ENCODE measurements at regions not wholly inside any gene's neighbourhood (a gene's known extent, or its start where the extent isn't known, plus 50 kb on each side); places are given as distances from the start of the nearest gene placed in this dataset.

- Mint-ChIP-seq H3K27ac (no peak overlapping the region), H3K9me3 (no peaks in the 10 kb centered on the region), H3K27me3 (ENCODE audit: low read depth, poor library complexity) (no peaks in the 10 kb centered on the region), H3K4me1 (no peaks in the 10 kb centered on the region), H3K36me3 (ENCODE audit: low read depth) (no peaks in the 10 kb centered on the region), H3K4me3 (no peak overlapping the region)
- no peak for TF ChIP-seq CTCF (IDR thresholded peaks at IDR 0.05)
- no peak for DNase-seq
Observed at GRCh38 chr13:67443923-67444322, 213.8 kb upstream of the PCDH9 start.

GRCh38 chr13:67440236-67440975 is 210.3 kb upstream of the PCDH9 start:
- Mint-ChIP-seq H3K4me1 (no peaks in the 10 kb centered on the region), H3K4me3 (no peak overlapping the region), H3K36me3 (ENCODE audit: low read depth) (no peaks in the 10 kb centered on the region), H3K27me3 (ENCODE audit: low read depth, poor library complexity) (no peaks in the 10 kb centered on the region), H3K27ac (no peak overlapping the region), H3K9me3 (no peaks in the 10 kb centered on the region)
- no peak for TF ChIP-seq CTCF (IDR thresholded peaks at IDR 0.05)
- no peak for DNase-seq

- H3K9me3 Mint-ChIP-seq = no peaks in the 10 kb centered on the region
- no peaks in the 10 kb centered on the region for H3K36me3 Mint-ChIP-seq (ENCODE audit: low read depth)
- H3K27ac Mint-ChIP-seq = no peak overlapping the region
- H3K4me1 Mint-ChIP-seq = no peaks in the 10 kb centered on the region
- H3K4me3 Mint-ChIP-seq = no peak overlapping the region
- TF ChIP-seq CTCF (IDR thresholded peaks at IDR 0.05) = no peak
- DNase-seq = no peak
- H3K27me3 Mint-ChIP-seq (ENCODE audit: low read depth, poor library complexity) = no peaks in the 10 kb centered on the region
Observed at GRCh38 chr13:67439365-67439764, 209.2 kb upstream of the PCDH9 start.

GRCh38 chr13:67438465-67438864 is 208.3 kb upstream of the PCDH9 start:
- no peaks in the 10 kb centered on the region for H3K9me3 Mint-ChIP-seq
- H3K4me1 Mint-ChIP-seq = no peaks in the 10 kb centered on the region
- no peak for TF ChIP-seq CTCF (IDR thresholded peaks at IDR 0.05)

GRCh38 chr13:67437244-67437643 is 207.1 kb upstream of the PCDH9 start:
- H3K9me3 Mint-ChIP-seq = no peaks in the 10 kb centered on the region
- no peaks in the 10 kb centered on the region for H3K36me3 Mint-ChIP-seq (ENCODE audit: low read depth)
- TF ChIP-seq CTCF (IDR thresholded peaks at IDR 0.05) = no peak
- H3K27me3 Mint-ChIP-seq (ENCODE audit: low read depth, poor library complexity) = no peaks in the 10 kb centered on the region
- DNase-seq = no peak
- H3K27ac Mint-ChIP-seq = no peak overlapping the region
- H3K4me3 Mint-ChIP-seq = no peak overlapping the region
- H3K4me1 Mint-ChIP-seq = no peaks in the 10 kb centered on the region

More at GRCh38 chr13:67438465-67438864, 208.3 kb upstream of the PCDH9 start:
- Mint-ChIP-seq H3K36me3 (ENCODE audit: low read depth) (no peaks in the 10 kb centered on the region), H3K4me3 (no peak overlapping the region), H3K27me3 (ENCODE audit: low read depth, poor library complexity) (no peaks in the 10 kb centered on the region), H3K27ac (no peak overlapping the region)
- no peak for DNase-seq

- H3K4me3 Mint-ChIP-seq = no peak overlapping the region
- H3K9me3 Mint-ChIP-seq = no peaks in the 10 kb centered on the region
- no peaks in the 10 kb centered on the region for H3K36me3 Mint-ChIP-seq (ENCODE audit: low read depth)
- no peak for DNase-seq
- no peak for TF ChIP-seq CTCF (IDR thresholded peaks at IDR 0.05)
- H3K4me1 Mint-ChIP-seq = no peaks in the 10 kb centered on the region
- H3K27me3 Mint-ChIP-seq (ENCODE audit: low read depth, poor library complexity) = no peaks in the 10 kb centered on the region
- H3K27ac Mint-ChIP-seq = peak overlapping the region; percentile 31
Observed at GRCh38 chr13:67421475-67421874, 191.3 kb upstream of the PCDH9 start.

Data from nephron progenitor cell (in vitro differentiated cells).